ENCODE measurements at regions not wholly inside any gene's neighbourhood (a gene's known extent, or its start where the extent isn't known, plus 50 kb on each side); places are given as distances from the start of the nearest gene placed in this dataset.

GRCh38 chrX:118174516-118175098, 58.0 kb upstream of the KLHL13 start:
- no peak overlapping the region for H4K5ac ChIP-seq (ENCODE audit: low read depth, low read length)
- ChIA-PET POLR2A (ENCODE audit: unreplicated experiment) (no interaction called here), CTCF (interaction anchor here (0.6 kb wide), 1 partner anchor 603 kb away, joined by 3 read pairs; no protein-coding TSS in a partner anchor)
- no peak for DNase-seq
- no peaks in the 10 kb centered on the region for H3K9me3 ChIP-seq (ENCODE audit: control insufficient read depth, insufficient read depth, low read length)
- no peak overlapping the region for H3K14ac ChIP-seq (replicated peaks; ENCODE audit: low read depth, low read length)
- TF ChIP-seq MXI1 (IDR thresholded peaks at IDR 0.05; ENCODE audit: borderline replicate concordance, low read depth, low read length) (no peak), FOS (IDR thresholded peaks at IDR 0.05; ENCODE audit: low read depth, low read length) (no peak), CHD1 (IDR thresholded peaks at IDR 0.05; ENCODE audit: low read depth, low read length) (no peak), ELK1 (IDR thresholded peaks at IDR 0.05; ENCODE audit: borderline replicate concordance, low read depth, low read length) (no peak), USF2 (IDR thresholded peaks at IDR 0.05; ENCODE audit: low read depth, low read length) (no peak), MAZ (IDR thresholded peaks at IDR 0.05; ENCODE audit: borderline replicate concordance, low read depth, low read length) (no peak), RFX5 (IDR thresholded peaks at IDR 0.05; ENCODE audit: low read depth, low read length) (no peak), NFE2L2 (IDR thresholded peaks at IDR 0.05; ENCODE audit: low read depth, low read length) (no peak), RCOR1 (IDR thresholded peaks at IDR 0.05; ENCODE audit: insufficient replicate concordance, low read length) (no peak), POLR2A (IDR thresholded peaks at IDR 0.05; ENCODE audit: low read depth, low read length) (no peak), SMC3 (IDR thresholded peaks at IDR 0.05; ENCODE audit: low read depth, low read length) (no peak), MAFK (IDR thresholded peaks at IDR 0.05; ENCODE audit: low read depth, low read length) (no peak), BHLHE40 (IDR thresholded peaks at IDR 0.05; ENCODE audit: low read depth, low read length) (no peak), RAD21 (IDR thresholded peaks at IDR 0.05; ENCODE audit: low read length) (no peak), CTCF (conservative IDR thresholded peaks at IDR 0.05; ENCODE audit: low read depth, low read length) (no peak), CEBPB (IDR thresholded peaks at IDR 0.05; ENCODE audit: low read depth, low read length) (no peak)
- no peaks in the 10 kb centered on the region for H3K79me1 ChIP-seq (ENCODE audit: low read depth in 1 of 2, low read length in 2 of 2)
- no peak overlapping the region for H2AK5ac ChIP-seq (ENCODE audit: low read depth, low read length)
- no peak overlapping the region for H3K23ac ChIP-seq (ENCODE audit: low read depth, low read length)
- WGBS, 2 experiments (ENCODE audit: extremely low coverage in 2 of 2, insufficient read length in 1 of 2), result no CpG with 5 or more reads among the region's 5 CpGs
- in situ Hi-C loops (cut with MboI; ENCODE audit: low sequenced_read_pairs) (no loop called here), intact Hi-C loops (cut with micrococcal nuclease) (no loop called here), dilution Hi-C loops (cut with HindIII; ENCODE audit: low sequenced_read_pairs, unreplicated experiment) (no loop called here)
- H2BK120ac ChIP-seq (ENCODE audit: low read depth, low read length), result no peak overlapping the region
- H3K56ac ChIP-seq (ENCODE audit: extremely low read depth, insufficient read depth, low read length), result no peak overlapping the region
- no peak overlapping the region for H4K91ac ChIP-seq (ENCODE audit: insufficient read depth, low read depth, low read length)
- H3K9me1 ChIP-seq (ENCODE audit: insufficient read depth, low read length), result no peaks in the 10 kb centered on the region
- H3K4ac ChIP-seq (ENCODE audit: low read depth, low read length), result no peak overlapping the region
- no peaks in the 10 kb centered on the region; the same call in 1 of the 2 replicates for H3K27me3 ChIP-seq (ENCODE audit: control insufficient read depth, insufficient read depth, low read length)
- no peaks in the 10 kb centered on the region for H4K20me1 ChIP-seq (ENCODE audit: insufficient read depth, low read length)
- H3K4me3 ChIP-seq (ENCODE audit: insufficient read depth, low read depth, low read length), result no peak overlapping the region
- H3K4me1 ChIP-seq (ENCODE audit: control insufficient read depth, insufficient read depth, low read length), result no peaks in the 10 kb centered on the region
- ATAC-seq (ENCODE audit: low read depth), result no peak
- H2AK9ac ChIP-seq (replicated peaks; ENCODE audit: low read depth, low read length, poor library complexity), result no peak overlapping the region
- no peak overlapping the region for H2BK20ac ChIP-seq (ENCODE audit: low read depth, low read length)
- no TSS peak for BruUV-seq (replicated peaks)
- no peak overlapping the region for H3K27ac ChIP-seq (ENCODE audit: insufficient read depth, low read length)
- H3K18ac ChIP-seq (ENCODE audit: low read depth, low read length), result no peak overlapping the region
- H2AFZ ChIP-seq (replicated peaks; ENCODE audit: low read length, poor library complexity), result no peak overlapping the region
- no peak overlapping the region for H4K8ac ChIP-seq (ENCODE audit: low read depth in 2 of 2, low read length in 2 of 2)
- H3K4me2 ChIP-seq (ENCODE audit: low read depth, low read length), result no peak overlapping the region
- no peak overlapping the region for H3K9ac ChIP-seq (ENCODE audit: low read depth, low read length)
- H2BK5ac ChIP-seq (ENCODE audit: low read depth, low read length, poor library complexity, severe bottlenecking), result no peak overlapping the region
- no peaks in the 10 kb centered on the region for H3K36me3 ChIP-seq (ENCODE audit: control insufficient read depth, insufficient read depth, low read length)
- no peak overlapping the region for H2BK15ac ChIP-seq (ENCODE audit: low read depth, low read length)

Measured in IMR-90 (cell line).